ENCODE measurements at regions not wholly inside any gene's neighbourhood (a gene's known extent, or its start where the extent isn't known, plus 50 kb on each side); places are given as distances from the start of the nearest gene placed in this dataset.
A peak's percentile ranks its signal among the peaks of the same experiment; 100 is the strongest.

GRCh38 chr6:87763276-87763675 lies 61.2 kb upstream of the AKIRIN2 start:
- no peak for TF ChIP-seq CTCF (IDR thresholded peaks at IDR 0.05)
- H3K4me1 Mint-ChIP-seq = peaks cover 6% of the 10 kb centered on the region
- H3K4me3 Mint-ChIP-seq = no peak overlapping the region

GRCh38 chr6:87762116-87762515 lies 60.1 kb upstream of the AKIRIN2 start:
- TF ChIP-seq CTCF (IDR thresholded peaks at IDR 0.05) = no peak
- no peak for DNase-seq
- Mint-ChIP-seq H3K9me3 (no peaks in the 10 kb centered on the region), H3K4me1 (peaks cover 6% of the 10 kb centered on the region), H3K36me3 (ENCODE audit: low read depth) (no peaks in the 10 kb centered on the region), H3K27ac (no peak overlapping the region), H3K27me3 (ENCODE audit: low read depth, poor library complexity) (no peaks in the 10 kb centered on the region), H3K4me3 (no peak overlapping the region)

More at GRCh38 chr6:87763276-87763675, 61.2 kb upstream of the AKIRIN2 start:
- Mint-ChIP-seq H3K27ac (no peak overlapping the region), H3K27me3 (ENCODE audit: low read depth, poor library complexity) (no peaks in the 10 kb centered on the region), H3K36me3 (ENCODE audit: low read depth) (no peaks in the 10 kb centered on the region), H3K9me3 (no peaks in the 10 kb centered on the region)
- no peak for DNase-seq

- Mint-ChIP-seq H3K27me3 (ENCODE audit: low read depth, poor library complexity) (peaks cover 13% of the 10 kb centered on the region), H3K9me3 (peaks cover 6% of the 10 kb centered on the region), H3K4me1 (peaks cover 15% of the 10 kb centered on the region), H3K4me3 (no peak overlapping the region), H3K27ac (peak overlapping the region; percentile 79), H3K36me3 (ENCODE audit: low read depth) (no peaks in the 10 kb centered on the region)
- no peak for TF ChIP-seq CTCF (IDR thresholded peaks at IDR 0.05)
- DNase-seq = no peak
Measured at GRCh38 chr6:87757792-87758191, 55.8 kb upstream of the AKIRIN2 start.

GRCh38 chr6:87756858-87757257 lies 54.8 kb upstream of the AKIRIN2 start:
- no peak for DNase-seq
- Mint-ChIP-seq H3K4me3 (no peak overlapping the region), H3K27me3 (ENCODE audit: low read depth, poor library complexity) (peaks cover 13% of the 10 kb centered on the region), H3K36me3 (ENCODE audit: low read depth) (no peaks in the 10 kb centered on the region), H3K4me1 (peaks cover 15% of the 10 kb centered on the region), H3K27ac (no peak overlapping the region), H3K9me3 (peaks cover 13% of the 10 kb centered on the region)
- TF ChIP-seq CTCF (IDR thresholded peaks at IDR 0.05) = no peak

- Mint-ChIP-seq H3K36me3 (ENCODE audit: low read depth) (no peaks in the 10 kb centered on the region), H3K27ac (peak overlapping the region; percentile 14), H3K9me3 (peaks cover 14% of the 10 kb centered on the region), H3K4me1 (peaks cover 15% of the 10 kb centered on the region), H3K27me3 (ENCODE audit: low read depth, poor library complexity) (peaks cover 13% of the 10 kb centered on the region), H3K4me3 (no peak overlapping the region)
- no peak for TF ChIP-seq CTCF (IDR thresholded peaks at IDR 0.05)
- DNase-seq = no peak
Measured at GRCh38 chr6:87755708-87756671, 54.0 kb upstream of the AKIRIN2 start.

- Mint-ChIP-seq H3K27me3 (ENCODE audit: low read depth, poor library complexity) (peaks cover 13% of the 10 kb centered on the region), H3K4me1 (peaks cover 15% of the 10 kb centered on the region), H3K36me3 (ENCODE audit: low read depth) (no peaks in the 10 kb centered on the region), H3K27ac (no peak overlapping the region), H3K4me3 (no peak overlapping the region), H3K9me3 (peaks cover 15% of the 10 kb centered on the region)
- no peak for DNase-seq
- TF ChIP-seq CTCF (IDR thresholded peaks at IDR 0.05) = no peak
Measured at GRCh38 chr6:87754828-87755227, 52.8 kb upstream of the AKIRIN2 start.
